CD4-positive, alpha-beta T cell treated with Interferon gamma for 1 hour (primary cell): ENCODE measurements at regions not wholly inside any gene's neighbourhood (a gene's known extent, or its start where the extent isn't known, plus 50 kb on each side); places are given as distances from the start of the nearest gene placed in this dataset.

Experiments
- DNase-seq: peaks from one replicate; pipeline ENCODE4 v3.0.0-alpha.2; 2020

DNA sequence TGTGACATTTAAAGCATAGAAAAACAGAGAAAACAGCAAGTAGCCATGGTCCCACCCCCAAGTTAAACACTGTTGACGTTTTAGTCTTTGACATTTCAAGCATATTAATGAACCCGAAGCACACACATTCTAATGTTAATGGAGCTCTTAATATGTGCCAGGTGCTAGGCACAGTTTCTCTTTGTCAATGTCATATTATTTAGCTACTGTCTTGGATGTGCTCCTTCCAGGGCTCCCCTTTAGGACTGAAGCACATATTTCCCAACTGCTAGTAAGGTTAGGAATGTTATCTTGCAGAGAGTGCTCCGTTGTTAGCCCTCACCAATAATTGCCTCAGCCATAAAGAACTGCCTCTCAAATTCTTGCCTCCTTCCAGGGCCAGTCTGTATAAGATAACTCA is 716.6 kb upstream of the TENM4 start:
- DNase-seq, result no peak

DNA sequence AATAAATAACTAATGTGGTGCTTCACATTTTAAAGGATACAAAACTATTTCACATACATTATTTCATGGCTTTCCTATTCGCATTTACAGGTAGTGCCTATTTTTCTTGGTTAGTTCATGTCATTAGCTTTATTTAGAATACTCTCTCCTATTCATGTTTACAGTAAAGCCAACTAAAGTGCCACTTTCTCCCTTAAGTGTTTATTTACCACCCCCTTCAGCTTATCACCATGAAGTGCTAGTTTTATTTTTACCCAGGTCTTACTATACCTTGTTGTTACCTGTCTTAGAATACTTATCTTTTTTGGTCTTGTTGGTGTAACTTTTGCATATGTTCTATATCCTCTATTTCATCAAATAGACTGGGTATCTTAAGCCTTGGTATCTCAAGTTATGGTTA is 715.2 kb upstream of the TENM4 start:
- no peak for DNase-seq

- no peak for DNase-seq
These were observed 714.7 kb upstream of the TENM4 start for GRCh38 chr11:80155412-80156017.

DNA sequence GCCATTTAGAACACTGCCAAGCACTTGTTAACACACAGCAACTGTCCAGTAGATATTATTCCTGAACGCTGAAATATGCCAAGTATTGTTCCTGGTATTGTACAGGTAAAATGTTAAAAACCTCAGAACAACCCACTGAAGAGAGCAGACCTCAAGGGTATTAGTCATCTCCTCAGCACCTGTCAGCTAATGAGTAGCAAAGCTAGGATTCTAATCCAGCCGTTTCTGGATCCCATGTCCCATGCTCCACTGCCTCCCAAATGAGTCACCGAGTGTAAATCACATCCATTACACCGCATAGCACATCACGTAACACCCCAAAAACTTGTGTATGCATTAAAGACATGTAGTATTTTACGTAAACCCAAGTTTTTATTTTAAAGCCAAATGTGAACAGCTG is 705.4 kb upstream of the TENM4 start:
- no peak for DNase-seq

DNA sequence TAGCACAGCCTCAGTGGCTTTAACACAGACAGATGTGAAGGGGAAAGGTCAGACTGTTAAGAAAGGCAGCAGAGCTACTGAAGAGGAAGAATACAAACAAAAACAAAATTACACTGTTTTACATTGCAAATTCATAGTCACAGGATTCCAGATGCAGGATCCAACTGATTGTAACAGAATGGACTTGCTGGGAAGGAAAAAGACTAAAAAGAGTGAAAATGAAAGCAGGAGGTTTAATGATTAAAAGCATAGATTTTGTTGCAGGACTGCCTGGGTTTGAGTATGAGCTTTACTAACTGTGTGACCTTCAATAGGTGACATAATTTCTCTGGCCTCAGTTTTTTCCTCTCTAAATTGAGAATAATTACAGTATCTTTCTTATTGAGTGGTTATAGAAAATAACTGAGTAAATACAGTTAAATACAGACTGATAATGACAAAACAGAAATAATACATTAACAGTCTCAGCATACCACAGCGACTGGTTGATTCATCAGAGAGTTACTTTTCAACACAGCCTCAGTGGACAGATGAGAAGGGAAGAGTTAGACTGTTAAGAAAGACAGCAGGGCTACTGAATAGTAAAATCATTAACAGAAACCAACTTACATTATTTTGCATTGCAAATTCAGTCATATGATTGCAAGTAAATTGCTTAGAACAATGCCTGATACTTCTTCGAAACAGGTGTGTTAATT is 704.2 kb upstream of the TENM4 start:
- no peak for DNase-seq

GRCh38 chr11:80136991-80137390 is 696.2 kb upstream of the TENM4 start:
- DNase-seq, result no peak

GRCh38 chr11:80129396-80129795 is 688.6 kb upstream of the TENM4 start:
- no peak for DNase-seq

GRCh38 chr11:80122211-80122610 is 681.4 kb upstream of the TENM4 start:
- no peak for DNase-seq

DNA sequence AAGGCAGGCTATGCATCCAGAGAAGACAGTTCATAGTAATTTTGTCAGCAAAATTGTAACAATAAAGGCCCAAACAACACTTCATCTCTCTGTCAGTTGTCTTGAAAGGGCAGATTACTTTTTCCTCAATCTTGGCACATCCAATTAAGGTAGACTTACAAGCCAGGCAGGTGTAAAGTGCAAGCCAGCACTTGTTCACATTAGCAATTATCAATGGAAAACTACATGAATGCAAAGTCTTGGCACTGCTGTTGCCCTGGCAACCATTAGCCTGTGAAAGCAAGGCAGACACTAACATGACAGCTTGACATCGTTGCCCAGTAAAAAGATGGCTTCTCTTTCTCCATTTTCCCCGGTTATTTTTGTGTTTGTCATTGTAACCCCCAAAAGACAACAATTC is 677.2 kb upstream of the TENM4 start:
- no peak for DNase-seq

- no peak for DNase-seq
These were observed 676.0 kb upstream of the TENM4 start for GRCh38 chr11:80116796-80117195.

- no peak for DNase-seq
These were observed 668.8 kb upstream of the TENM4 start for GRCh38 chr11:80109652-80110051.

GRCh38 chr11:80109031-80109430 is 668.2 kb upstream of the TENM4 start:
- no peak for DNase-seq

- no peak for DNase-seq
These were observed 666.6 kb upstream of the TENM4 start for GRCh38 chr11:80107415-80107814.

DNA sequence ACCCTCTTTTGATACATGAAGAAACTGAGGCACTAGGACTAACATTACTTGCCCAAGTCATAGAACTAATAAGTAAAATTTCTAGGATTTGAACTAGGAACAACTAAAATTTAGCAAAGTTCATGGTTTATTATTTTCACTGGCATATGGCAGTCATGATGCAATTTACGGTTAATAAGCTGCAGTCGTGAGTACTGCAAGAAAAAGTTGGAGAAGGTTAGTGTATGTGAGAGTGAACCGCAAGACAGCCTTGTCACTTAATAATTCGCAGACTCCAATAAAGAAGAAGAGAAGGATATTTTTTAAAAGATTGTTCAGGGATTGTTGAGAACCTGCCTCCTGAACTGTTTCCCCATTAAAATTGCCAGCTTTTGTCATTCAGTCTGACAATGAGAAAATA is 663.4 kb upstream of the TENM4 start:
- no peak for DNase-seq

DNA sequence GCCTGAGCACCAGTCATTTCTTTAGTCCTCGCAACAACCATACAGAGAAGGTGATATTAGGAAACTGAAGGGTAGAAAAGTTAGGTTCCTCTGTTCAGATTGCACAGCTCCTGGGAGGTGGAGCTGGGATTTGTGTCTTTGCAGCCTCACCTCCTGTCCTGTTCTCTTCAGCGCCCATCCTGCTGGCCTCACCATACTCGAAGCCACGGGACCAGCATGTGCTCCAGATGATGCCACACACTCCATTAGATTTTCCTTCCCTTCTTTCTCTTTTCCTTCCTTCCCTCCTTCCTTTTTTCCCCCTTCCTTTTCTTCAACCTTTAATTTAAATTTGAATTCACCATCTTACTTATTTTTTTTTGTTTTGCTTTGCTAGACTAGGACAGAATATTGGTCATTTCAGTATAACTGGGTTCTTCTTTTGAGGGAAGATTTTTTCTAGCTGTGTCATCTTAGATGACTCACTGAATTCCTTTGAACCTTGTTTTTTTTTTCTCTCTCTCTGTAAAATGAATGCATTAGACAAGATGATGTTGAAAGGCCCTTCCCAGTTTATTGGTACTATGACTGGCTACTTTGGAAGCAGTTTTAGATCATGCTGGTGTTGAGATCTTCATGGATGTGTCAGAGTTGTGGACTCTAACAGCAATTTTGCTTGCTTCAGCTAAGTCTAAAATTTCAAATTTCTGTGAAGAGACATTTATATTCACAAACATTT is 662.5 kb upstream of the TENM4 start:
- DNase-seq, result no peak

DNA sequence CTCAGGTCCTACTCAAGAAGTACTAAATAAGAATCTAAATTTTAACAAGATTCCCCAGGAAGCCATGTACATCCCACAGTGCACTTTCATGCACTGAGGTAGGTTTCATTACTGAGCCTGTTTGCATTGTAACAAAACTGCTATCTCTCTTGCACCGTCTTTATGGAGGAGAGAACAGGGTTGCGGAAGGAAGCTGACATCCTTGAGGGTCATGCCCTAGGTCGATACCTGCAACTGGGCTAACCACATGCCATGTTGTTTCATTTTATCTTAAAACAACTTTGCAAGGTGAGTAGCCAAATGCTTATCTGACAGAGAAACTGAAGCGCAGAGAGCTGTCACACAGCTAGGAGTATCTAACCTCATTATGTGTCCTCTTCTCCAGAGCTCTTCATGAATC is 656.3 kb upstream of the TENM4 start:
- no peak for DNase-seq

- DNase-seq, result no peak
These were observed 655.9 kb upstream of the TENM4 start for GRCh38 chr11:80096736-80097135.

DNA sequence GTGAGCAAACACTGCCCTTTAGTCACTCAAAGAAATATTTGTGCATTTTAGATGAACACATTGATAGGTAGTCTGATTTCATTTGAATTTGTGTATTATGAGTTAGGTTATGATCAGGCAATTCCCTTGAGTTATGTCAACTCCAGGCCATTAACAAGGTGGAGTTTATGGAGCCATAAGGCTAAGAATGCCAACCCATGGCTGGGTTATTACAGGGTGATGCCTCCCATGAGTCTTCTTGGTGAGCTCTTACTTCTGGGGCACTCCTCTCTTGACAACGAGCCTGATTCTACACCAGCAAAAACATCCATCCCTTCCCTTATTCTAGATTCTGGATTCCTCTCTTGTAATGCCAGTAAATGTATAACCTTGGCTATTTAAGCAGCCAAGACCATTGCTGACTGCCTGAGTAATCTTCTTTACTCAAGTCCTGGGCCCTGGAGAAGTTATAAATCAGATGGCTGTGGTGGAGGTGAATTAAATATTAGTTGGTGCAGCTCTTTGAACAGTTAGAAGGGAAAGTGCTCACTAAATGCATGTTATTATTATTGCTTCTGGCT is 645.7 kb upstream of the TENM4 start:
- DNase-seq, result no peak

DNA sequence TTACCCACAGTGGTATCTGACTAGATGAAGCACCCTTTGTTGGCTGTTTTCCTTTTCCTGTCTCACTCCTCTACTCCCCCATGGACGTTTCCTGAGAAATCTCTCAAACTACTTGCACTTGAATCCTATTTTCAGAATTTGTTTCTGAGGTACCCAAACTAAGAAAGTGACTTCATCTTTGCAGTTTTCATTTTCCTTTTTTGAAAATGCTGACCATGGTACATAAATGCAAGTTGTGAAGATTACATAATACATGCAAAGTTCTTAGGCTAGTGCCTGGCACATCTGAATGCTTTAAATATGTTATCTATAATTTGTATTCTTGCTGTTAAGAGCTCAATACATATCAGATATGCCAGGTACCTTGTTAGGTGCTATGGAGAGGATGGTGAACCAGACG is 644.7 kb upstream of the TENM4 start:
- DNase-seq, result no peak

GRCh38 chr11:80084608-80085007 is 643.8 kb upstream of the TENM4 start:
- no peak for DNase-seq

GRCh38 chr11:80083531-80083951 is 642.7 kb upstream of the TENM4 start:
- no peak for DNase-seq

GRCh38 chr11:80082406-80082805 is 641.6 kb upstream of the TENM4 start:
- DNase-seq, result no peak

DNA sequence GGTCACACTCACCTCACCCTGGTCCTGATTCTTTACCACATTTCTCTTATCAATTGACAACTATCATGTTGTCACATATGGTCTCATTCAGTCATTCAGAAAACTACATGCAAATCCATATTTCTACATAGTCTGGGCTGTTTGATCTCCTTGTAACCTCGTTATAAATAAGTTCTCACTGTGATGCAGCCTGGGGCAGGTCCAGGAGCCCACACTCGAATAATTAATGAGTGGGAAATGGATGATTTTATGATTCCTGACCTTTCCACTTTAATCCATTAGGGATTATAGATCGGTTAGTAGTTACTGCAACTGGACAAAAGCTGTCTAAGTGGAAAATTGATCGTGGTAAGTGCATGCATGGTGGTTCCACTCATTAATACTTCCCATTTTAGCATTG is 636.3 kb upstream of the TENM4 start:
- no peak for DNase-seq

GRCh38 chr11:80074837-80075236 is 634.0 kb upstream of the TENM4 start:
- DNase-seq, result no peak
